ENCODE measurements at regions not wholly inside any gene's neighbourhood (a gene's known extent, or its start where the extent isn't known, plus 50 kb on each side); places are given as distances from the start of the nearest gene placed in this dataset.

- no peak overlapping the region for H3K4me2 ChIP-seq (ENCODE audit: low read depth, low read length, poor library complexity, severe bottlenecking)
- no peak overlapping the region for H3K4me3 ChIP-seq (ENCODE audit: low read length)
- H3K9ac ChIP-seq (ENCODE audit: low read length) = no peak overlapping the region
- no peak for DNase-seq
- no peaks in the 10 kb centered on the region for H3K9me2 ChIP-seq (replicated peaks; ENCODE audit: insufficient read depth, low read length)
- H3K27me3 ChIP-seq (ENCODE audit: low read length) = no peaks in the 10 kb centered on the region
- H3K4me1 ChIP-seq (ENCODE audit: low read length) = no peaks in the 10 kb centered on the region
- no peaks in the 10 kb centered on the region for H3K36me3 ChIP-seq (ENCODE audit: insufficient read depth, low read length)
- no peak overlapping the region for H3K27ac ChIP-seq (ENCODE audit: low read length)
- H3K79me2 ChIP-seq (ENCODE audit: low read length) = no peaks in the 10 kb centered on the region
- no peaks in the 10 kb centered on the region for H4K20me1 ChIP-seq (ENCODE audit: insufficient read depth, low read depth, low read length)
- no peaks in the 10 kb centered on the region; the same call in 1 of the 2 replicates for H3K9me3 ChIP-seq (ENCODE audit: low read length)
- no peak overlapping the region for H2AFZ ChIP-seq (ENCODE audit: low read length)
Observed at GRCh38 chr5:125372694-125373631, 626.5 kb upstream of the ZNF608 start.

GRCh38 chr5:125375143-125375542 lies 628.7 kb upstream of the ZNF608 start:
- no peak overlapping the region for H3K9ac ChIP-seq (ENCODE audit: low read length)
- H3K9me2 ChIP-seq (replicated peaks; ENCODE audit: insufficient read depth, low read length) = no peaks in the 10 kb centered on the region
- no peak overlapping the region for H3K4me2 ChIP-seq (ENCODE audit: low read depth, low read length, poor library complexity, severe bottlenecking)
- no peak overlapping the region for H3K4me3 ChIP-seq (ENCODE audit: low read length)
- no peaks in the 10 kb centered on the region for H3K4me1 ChIP-seq (ENCODE audit: low read length)
- H4K20me1 ChIP-seq (ENCODE audit: insufficient read depth, low read depth, low read length) = no peaks in the 10 kb centered on the region
- no peaks in the 10 kb centered on the region; the same call in 1 of the 2 replicates for H3K9me3 ChIP-seq (ENCODE audit: low read length)
- no peak for DNase-seq
- H3K27ac ChIP-seq (ENCODE audit: low read length) = no peak overlapping the region
- no peak overlapping the region for H2AFZ ChIP-seq (ENCODE audit: low read length)
- no peaks in the 10 kb centered on the region for H3K27me3 ChIP-seq (ENCODE audit: low read length)
- no peaks in the 10 kb centered on the region for H3K79me2 ChIP-seq (ENCODE audit: low read length)
- H3K36me3 ChIP-seq (ENCODE audit: insufficient read depth, low read length) = no peaks in the 10 kb centered on the region

GRCh38 chr5:125376059-125376641 lies 629.7 kb upstream of the ZNF608 start:
- H3K36me3 ChIP-seq (ENCODE audit: insufficient read depth, low read length) = no peaks in the 10 kb centered on the region
- H4K20me1 ChIP-seq (ENCODE audit: insufficient read depth, low read depth, low read length) = no peaks in the 10 kb centered on the region
- no peaks in the 10 kb centered on the region for H3K27me3 ChIP-seq (ENCODE audit: low read length)
- no peak overlapping the region for H3K4me2 ChIP-seq (ENCODE audit: low read depth, low read length, poor library complexity, severe bottlenecking)
- DNase-seq = no peak
- H3K9me3 ChIP-seq (ENCODE audit: low read length) = no peaks in the 10 kb centered on the region; the same call in 1 of the 2 replicates
- no peaks in the 10 kb centered on the region for H3K9me2 ChIP-seq (replicated peaks; ENCODE audit: insufficient read depth, low read length)
- no peak overlapping the region for H3K9ac ChIP-seq (ENCODE audit: low read length)
- no peaks in the 10 kb centered on the region for H3K79me2 ChIP-seq (ENCODE audit: low read length)
- no peak overlapping the region for H3K4me3 ChIP-seq (ENCODE audit: low read length)
- no peak overlapping the region for H2AFZ ChIP-seq (ENCODE audit: low read length)
- no peaks in the 10 kb centered on the region for H3K4me1 ChIP-seq (ENCODE audit: low read length)
- no peak overlapping the region for H3K27ac ChIP-seq (ENCODE audit: low read length)

- Histone ChIP-seq H3K27ac (ENCODE audit: low read length) (no peak overlapping the region), H3K36me3 (ENCODE audit: insufficient read depth, low read length) (no peaks in the 10 kb centered on the region), H3K79me2 (ENCODE audit: low read length) (no peaks in the 10 kb centered on the region), H3K4me3 (ENCODE audit: low read length) (no peak overlapping the region), H3K9ac (ENCODE audit: low read length) (no peak overlapping the region), H4K20me1 (ENCODE audit: insufficient read depth, low read depth, low read length) (no peaks in the 10 kb centered on the region), H2AFZ (ENCODE audit: low read length) (no peak overlapping the region), H3K4me2 (ENCODE audit: low read depth, low read length, poor library complexity, severe bottlenecking) (no peak overlapping the region), H3K27me3 (ENCODE audit: low read length) (no peaks in the 10 kb centered on the region), H3K9me2 (replicated peaks; ENCODE audit: insufficient read depth, low read length) (no peaks in the 10 kb centered on the region), H3K9me3 (ENCODE audit: low read length) (no peaks in the 10 kb centered on the region; the same call in 1 of the 2 replicates), H3K4me1 (ENCODE audit: low read length) (no peaks in the 10 kb centered on the region)
- DNase-seq = no peak
Observed at GRCh38 chr5:125377141-125377540, 630.7 kb upstream of the ZNF608 start.

GRCh38 chr5:125381290-125381689 lies 634.9 kb upstream of the ZNF608 start:
- Histone ChIP-seq H2AFZ (ENCODE audit: low read length) (no peak overlapping the region), H3K9me2 (replicated peaks; ENCODE audit: insufficient read depth, low read length) (no peaks in the 10 kb centered on the region), H3K27me3 (ENCODE audit: low read length) (no peaks in the 10 kb centered on the region), H3K9ac (ENCODE audit: low read length) (no peak overlapping the region), H3K36me3 (ENCODE audit: insufficient read depth, low read length) (no peaks in the 10 kb centered on the region), H3K4me2 (ENCODE audit: low read depth, low read length, poor library complexity, severe bottlenecking) (no peak overlapping the region), H3K4me3 (ENCODE audit: low read length) (no peak overlapping the region), H3K4me1 (ENCODE audit: low read length) (no peaks in the 10 kb centered on the region), H3K27ac (ENCODE audit: low read length) (no peak overlapping the region), H3K79me2 (ENCODE audit: low read length) (no peaks in the 10 kb centered on the region), H4K20me1 (ENCODE audit: insufficient read depth, low read depth, low read length) (no peaks in the 10 kb centered on the region), H3K9me3 (ENCODE audit: low read length) (no peaks in the 10 kb centered on the region; the same call in 1 of the 2 replicates)
- no peak for DNase-seq

GRCh38 chr5:125384071-125384470 lies 637.6 kb upstream of the ZNF608 start:
- Histone ChIP-seq H3K4me3 (ENCODE audit: low read length) (no peak overlapping the region), H3K27ac (ENCODE audit: low read length) (no peak overlapping the region), H3K4me2 (ENCODE audit: low read depth, low read length, poor library complexity, severe bottlenecking) (no peak overlapping the region), H3K36me3 (ENCODE audit: insufficient read depth, low read length) (no peaks in the 10 kb centered on the region), H4K20me1 (ENCODE audit: insufficient read depth, low read depth, low read length) (no peaks in the 10 kb centered on the region), H3K9me2 (replicated peaks; ENCODE audit: insufficient read depth, low read length) (no peaks in the 10 kb centered on the region), H3K9ac (ENCODE audit: low read length) (no peak overlapping the region), H3K79me2 (ENCODE audit: low read length) (no peaks in the 10 kb centered on the region), H2AFZ (ENCODE audit: low read length) (no peak overlapping the region), H3K9me3 (ENCODE audit: low read length) (no peaks in the 10 kb centered on the region; the same call in 1 of the 2 replicates), H3K4me1 (ENCODE audit: low read length) (no peaks in the 10 kb centered on the region), H3K27me3 (ENCODE audit: low read length) (no peaks in the 10 kb centered on the region)
- no peak for DNase-seq

GRCh38 chr5:125390326-125390725 lies 643.9 kb upstream of the ZNF608 start:
- Histone ChIP-seq H3K4me1 (ENCODE audit: low read length) (no peaks in the 10 kb centered on the region), H2AFZ (ENCODE audit: low read length) (no peak overlapping the region), H4K20me1 (ENCODE audit: insufficient read depth, low read depth, low read length) (no peaks in the 10 kb centered on the region), H3K9me3 (ENCODE audit: low read length) (peaks cover 8% of the 10 kb centered on the region), H3K9ac (ENCODE audit: low read length) (no peak overlapping the region), H3K79me2 (ENCODE audit: low read length) (no peaks in the 10 kb centered on the region), H3K9me2 (replicated peaks; ENCODE audit: insufficient read depth, low read length) (no peaks in the 10 kb centered on the region), H3K4me2 (ENCODE audit: low read depth, low read length, poor library complexity, severe bottlenecking) (no peak overlapping the region), H3K36me3 (ENCODE audit: insufficient read depth, low read length) (no peaks in the 10 kb centered on the region), H3K27ac (ENCODE audit: low read length) (no peak overlapping the region), H3K27me3 (ENCODE audit: low read length) (no peaks in the 10 kb centered on the region), H3K4me3 (ENCODE audit: low read length) (no peak overlapping the region)
- DNase-seq = no peak

- Histone ChIP-seq H3K4me2 (ENCODE audit: low read depth, low read length, poor library complexity, severe bottlenecking) (no peak overlapping the region), H3K9me3 (ENCODE audit: low read length) (peaks cover 8% of the 10 kb centered on the region), H3K4me3 (ENCODE audit: low read length) (no peak overlapping the region), H3K27ac (ENCODE audit: low read length) (no peak overlapping the region), H3K27me3 (ENCODE audit: low read length) (no peaks in the 10 kb centered on the region), H3K36me3 (ENCODE audit: insufficient read depth, low read length) (no peaks in the 10 kb centered on the region), H3K9ac (ENCODE audit: low read length) (no peak overlapping the region), H3K79me2 (ENCODE audit: low read length) (no peaks in the 10 kb centered on the region), H3K9me2 (replicated peaks; ENCODE audit: insufficient read depth, low read length) (no peaks in the 10 kb centered on the region), H2AFZ (ENCODE audit: low read length) (no peak overlapping the region), H4K20me1 (ENCODE audit: insufficient read depth, low read depth, low read length) (no peaks in the 10 kb centered on the region), H3K4me1 (ENCODE audit: low read length) (no peaks in the 10 kb centered on the region)
- DNase-seq = no peak
Observed at GRCh38 chr5:125393221-125393815, 646.9 kb upstream of the ZNF608 start.

Data from Karpas-422 (cell line).